Liver (tissue), 8 donors: ENCODE measurements at regions not wholly inside any gene's neighbourhood (a gene's known extent, or its start where the extent isn't known, plus 50 kb on each side); places are given as distances from the start of the nearest gene placed in this dataset.

Source experiments
- DNase-seq: peaks from one replicate; pipeline ENCODE4 v3.0.0-alpha.2; 2017; ENCODE audit warnings: low spot score
- H3K27ac ChIP-seq, 2 donors: one replicate each; pipeline ENCODE4 v1.7.0; 2013; ENCODE audit warnings: inconsistent platforms in 2 of 2, low read length in 2 of 2, control low read depth in 1 of 2, low read depth in 1 of 2, mild to moderate bottlenecking in 1 of 2
- H3K27me3 ChIP-seq, 4 donors: one replicate each; pipeline versions ENCODE4 v1.6.1 to v1.7.0; 2013; ENCODE audit warnings: low read length in 3 of 4, inconsistent platforms in 1 of 4, mild to moderate bottlenecking in 1 of 4, moderate library complexity in 1 of 4; ENCODE audit not compliant: control insufficient read depth in 4 of 4, insufficient read depth in 4 of 4
- H3K36me3 ChIP-seq, 4 donors: one replicate each; pipeline versions ENCODE4 v1.6.1 to v1.7.0; 2013; ENCODE audit warnings: low read length in 3 of 4, mild to moderate bottlenecking in 3 of 4, low read depth in 1 of 4, moderate library complexity in 1 of 4; ENCODE audit not compliant: control insufficient read depth in 4 of 4, insufficient read depth in 3 of 4
- H3K4me1 ChIP-seq, 4 donors: one replicate each; pipeline versions ENCODE4 v1.6.1 to v1.7.0; 2013; ENCODE audit warnings: low read length in 3 of 4, mild to moderate bottlenecking in 3 of 4, moderate library complexity in 1 of 4; ENCODE audit not compliant: control insufficient read depth in 4 of 4, insufficient read depth in 4 of 4
- H3K4me3 ChIP-seq, 3 donors: one replicate each; pipeline versions ENCODE4 v1.6.1 to v1.7.0; 2013; ENCODE audit warnings: low read length in 3 of 3, control low read depth in 1 of 3, low read depth in 1 of 3, mild to moderate bottlenecking in 1 of 3
- H3K9ac ChIP-seq, 2 donors: one replicate each; pipeline ENCODE4 v1.7.0; 2013; ENCODE audit warnings: low read length in 2 of 2, mild to moderate bottlenecking in 2 of 2, moderate library complexity in 2 of 2, control low read depth in 1 of 2, low read depth in 1 of 2
- H3K9me3 ChIP-seq, 4 donors: one replicate each; pipeline versions ENCODE4 v1.6.1 to v1.7.0; 2013; ENCODE audit warnings: low read length in 3 of 4; ENCODE audit not compliant: control insufficient read depth in 4 of 4
- EGR1 ChIP-seq, 2 donors: IDR thresholded peaks; 2 replicates each; pipeline ENCODE4 v1.6.1; 2016 to 2018; ENCODE audit warnings: antibody characterized with exemption in 2 of 2, low read depth in 2 of 2
- FOXA1 ChIP-seq: IDR thresholded peaks from 2 replicates; pipeline ENCODE4 v1.6.1; 2016; ENCODE audit warnings: antibody characterized with exemption
- FOXA2 ChIP-seq: IDR thresholded peaks from 2 replicates; pipeline ENCODE4 v1.6.1; 2016; ENCODE audit warnings: antibody characterized with exemption
- GABPA ChIP-seq, 2 donors: IDR thresholded peaks in 1 of 2; conservative IDR thresholded peaks in 1 of 2; 2 replicates each; pipeline ENCODE4 v1.6.1; 2016; ENCODE audit warnings: antibody characterized with exemption in 2 of 2, mild to moderate bottlenecking in 1 of 2, moderate library complexity in 1 of 2
- HNF4A ChIP-seq, 2 donors: conservative IDR thresholded peaks; 2 replicates each; pipeline ENCODE4 v1.6.1; 2016; ENCODE audit warnings: antibody characterized with exemption in 2 of 2, mild to moderate bottlenecking in 2 of 2
- HNF4G ChIP-seq: IDR thresholded peaks from 2 replicates; pipeline ENCODE4 v1.6.1; 2016; ENCODE audit warnings: antibody characterized with exemption
- JUND ChIP-seq, 2 donors: IDR thresholded peaks; 2 replicates each; pipeline ENCODE4 v1.6.1; 2016; ENCODE audit warnings: antibody characterized with exemption in 2 of 2
- NR2F2 ChIP-seq: IDR thresholded peaks from 2 replicates; pipeline ENCODE4 v1.6.1; 2016; ENCODE audit warnings: antibody characterized with exemption
- RAD21 ChIP-seq, 2 donors: IDR thresholded peaks; 2 replicates each; pipeline ENCODE4 v1.6.1; 2016; ENCODE audit warnings: antibody characterized with exemption in 2 of 2, mild to moderate bottlenecking in 2 of 2
- RXRA ChIP-seq, 2 donors: IDR thresholded peaks; 2 replicates each; pipeline ENCODE4 v1.6.1; 2017 to 2018; ENCODE audit warnings: antibody characterized with exemption in 2 of 2, mild to moderate bottlenecking in 1 of 2
- SP1 ChIP-seq: IDR thresholded peaks from 2 replicates; pipeline ENCODE4 v1.6.1; 2018; ENCODE audit warnings: antibody characterized with exemption, mild to moderate bottlenecking
- TAF1 ChIP-seq: conservative IDR thresholded peaks from 2 replicates; pipeline ENCODE4 v1.6.1; 2016; ENCODE audit warnings: antibody characterized with exemption, mild to moderate bottlenecking
- YY1 ChIP-seq: IDR thresholded peaks from 2 replicates; pipeline ENCODE4 v1.6.1; 2016; ENCODE audit warnings: antibody characterized with exemption, mild to moderate bottlenecking
- WGBS: extraction: QIAGEN DNeasy Blood & Tissue Kit; methylation state at CpG from one replicate; pipeline ENCODE4 v1.1.7; 2013; 5-methylcytosine and 5-hydroxymethylcytosine counted together
- TF ChIP-seq, protein P1 (sequence below): IDR thresholded peaks from 2 replicates; pipeline ENCODE4 v1.6.1; 2016; ENCODE audit warnings: antibody characterized with exemption
- TF ChIP-seq, protein P2 (sequence below): fragments of 150-350 bp; IDR thresholded peaks from 2 replicates; pipeline ENCODE4 v1.5.1; 2017; ENCODE audit warnings: improper control_type of control experiment, low read depth, low read length; ENCODE audit not compliant: missing input control
- TF ChIP-seq, protein P3 (sequence below): IDR thresholded peaks from 2 replicates; pipeline ENCODE4 v1.6.1; 2016; ENCODE audit warnings: antibody characterized with exemption, mild to moderate bottlenecking
- TF ChIP-seq, protein P4 (sequence below): IDR thresholded peaks from 2 replicates; pipeline ENCODE4 v1.6.1; 2016; ENCODE audit warnings: antibody characterized with exemption
- TF ChIP-seq, protein P5 (sequence below): IDR thresholded peaks from 2 replicates; pipeline ENCODE4 v1.6.1; 2016; ENCODE audit warnings: antibody characterized with exemption
- donor health status: healthy.
- donor health status: healthy.
- donor health status: healthy.
- donor health status: healthy.
- donor health status: healthy.

DNA sequence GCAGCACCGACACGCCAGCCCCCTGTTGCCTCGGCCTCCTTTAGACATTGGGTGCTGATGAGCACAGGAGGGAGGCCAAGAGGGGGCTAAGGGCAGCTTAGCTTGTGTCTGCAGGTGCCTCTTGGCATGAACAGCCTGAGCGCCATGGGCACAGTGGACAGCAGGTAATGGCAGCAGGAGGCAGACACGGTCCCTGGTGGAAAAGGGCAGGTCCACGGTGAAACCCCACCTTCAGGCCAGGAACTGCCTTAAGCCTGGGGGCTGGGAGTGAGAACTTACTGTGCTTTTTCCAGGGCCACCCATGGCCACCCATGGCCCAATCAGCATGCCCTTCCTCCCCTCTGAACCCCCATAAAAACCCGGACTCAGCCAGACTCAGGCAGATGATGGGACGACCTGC, 633.4 kb upstream of the TMEFF2 start:
- Histone ChIP-seq H3K4me3 (no peak overlapping the region), H3K9ac (no peak overlapping the region), H3K9me3 (no peaks in the 10 kb centered on the region), H3K27ac (no peak overlapping the region), H3K27me3 (no peaks in the 10 kb centered on the region), H3K4me1 (no peaks in the 10 kb centered on the region), H3K36me3 (no peaks in the 10 kb centered on the region)
- WGBS, result 91% methylated on average over 8 of the region's 8 CpGs
- no peak for DNase-seq
- TF ChIP-seq RXRA (IDR thresholded peaks at IDR 0.05) (no peak), NR2F2 (no peak), RAD21 (IDR thresholded peaks at IDR 0.05) (no peak), HNF4A (conservative IDR thresholded peaks at IDR 0.05) (no peak), EGR1 (IDR thresholded peaks at IDR 0.05; ENCODE audit: low read depth in 2 of 2) (no peak), TAF1 (no peak), SP1 (no peak), JUND (IDR thresholded peaks at IDR 0.05) (no peak), GABPA (IDR thresholded peaks at IDR 0.05 in 1 of 2, conservative IDR thresholded peaks at IDR 0.05 in 1 of 2) (no peak), FOXA1 (no peak), YY1 (no peak), HNF4G (no peak), FOXA2 (no peak)
- TF ChIP-seq, protein P1, sequence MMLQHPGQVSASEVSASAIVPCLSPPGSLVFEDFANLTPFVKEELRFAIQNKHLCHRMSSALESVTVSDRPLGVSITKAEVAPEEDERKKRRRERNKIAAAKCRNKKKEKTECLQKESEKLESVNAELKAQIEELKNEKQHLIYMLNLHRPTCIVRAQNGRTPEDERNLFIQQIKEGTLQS, result no peak
- TF ChIP-seq, protein P2, sequence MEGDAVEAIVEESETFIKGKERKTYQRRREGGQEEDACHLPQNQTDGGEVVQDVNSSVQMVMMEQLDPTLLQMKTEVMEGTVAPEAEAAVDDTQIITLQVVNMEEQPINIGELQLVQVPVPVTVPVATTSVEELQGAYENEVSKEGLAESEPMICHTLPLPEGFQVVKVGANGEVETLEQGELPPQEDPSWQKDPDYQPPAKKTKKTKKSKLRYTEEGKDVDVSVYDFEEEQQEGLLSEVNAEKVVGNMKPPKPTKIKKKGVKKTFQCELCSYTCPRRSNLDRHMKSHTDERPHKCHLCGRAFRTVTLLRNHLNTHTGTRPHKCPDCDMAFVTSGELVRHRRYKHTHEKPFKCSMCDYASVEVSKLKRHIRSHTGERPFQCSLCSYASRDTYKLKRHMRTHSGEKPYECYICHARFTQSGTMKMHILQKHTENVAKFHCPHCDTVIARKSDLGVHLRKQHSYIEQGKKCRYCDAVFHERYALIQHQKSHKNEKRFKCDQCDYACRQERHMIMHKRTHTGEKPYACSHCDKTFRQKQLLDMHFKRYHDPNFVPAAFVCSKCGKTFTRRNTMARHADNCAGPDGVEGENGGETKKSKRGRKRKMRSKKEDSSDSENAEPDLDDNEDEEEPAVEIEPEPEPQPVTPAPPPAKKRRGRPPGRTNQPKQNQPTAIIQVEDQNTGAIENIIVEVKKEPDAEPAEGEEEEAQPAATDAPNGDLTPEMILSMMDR, result no peak
- TF ChIP-seq, protein P3, sequence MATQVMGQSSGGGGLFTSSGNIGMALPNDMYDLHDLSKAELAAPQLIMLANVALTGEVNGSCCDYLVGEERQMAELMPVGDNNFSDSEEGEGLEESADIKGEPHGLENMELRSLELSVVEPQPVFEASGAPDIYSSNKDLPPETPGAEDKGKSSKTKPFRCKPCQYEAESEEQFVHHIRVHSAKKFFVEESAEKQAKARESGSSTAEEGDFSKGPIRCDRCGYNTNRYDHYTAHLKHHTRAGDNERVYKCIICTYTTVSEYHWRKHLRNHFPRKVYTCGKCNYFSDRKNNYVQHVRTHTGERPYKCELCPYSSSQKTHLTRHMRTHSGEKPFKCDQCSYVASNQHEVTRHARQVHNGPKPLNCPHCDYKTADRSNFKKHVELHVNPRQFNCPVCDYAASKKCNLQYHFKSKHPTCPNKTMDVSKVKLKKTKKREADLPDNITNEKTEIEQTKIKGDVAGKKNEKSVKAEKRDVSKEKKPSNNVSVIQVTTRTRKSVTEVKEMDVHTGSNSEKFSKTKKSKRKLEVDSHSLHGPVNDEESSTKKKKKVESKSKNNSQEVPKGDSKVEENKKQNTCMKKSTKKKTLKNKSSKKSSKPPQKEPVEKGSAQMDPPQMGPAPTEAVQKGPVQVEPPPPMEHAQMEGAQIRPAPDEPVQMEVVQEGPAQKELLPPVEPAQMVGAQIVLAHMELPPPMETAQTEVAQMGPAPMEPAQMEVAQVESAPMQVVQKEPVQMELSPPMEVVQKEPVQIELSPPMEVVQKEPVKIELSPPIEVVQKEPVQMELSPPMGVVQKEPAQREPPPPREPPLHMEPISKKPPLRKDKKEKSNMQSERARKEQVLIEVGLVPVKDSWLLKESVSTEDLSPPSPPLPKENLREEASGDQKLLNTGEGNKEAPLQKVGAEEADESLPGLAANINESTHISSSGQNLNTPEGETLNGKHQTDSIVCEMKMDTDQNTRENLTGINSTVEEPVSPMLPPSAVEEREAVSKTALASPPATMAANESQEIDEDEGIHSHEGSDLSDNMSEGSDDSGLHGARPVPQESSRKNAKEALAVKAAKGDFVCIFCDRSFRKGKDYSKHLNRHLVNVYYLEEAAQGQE, result no peak
- TF ChIP-seq, protein P4, sequence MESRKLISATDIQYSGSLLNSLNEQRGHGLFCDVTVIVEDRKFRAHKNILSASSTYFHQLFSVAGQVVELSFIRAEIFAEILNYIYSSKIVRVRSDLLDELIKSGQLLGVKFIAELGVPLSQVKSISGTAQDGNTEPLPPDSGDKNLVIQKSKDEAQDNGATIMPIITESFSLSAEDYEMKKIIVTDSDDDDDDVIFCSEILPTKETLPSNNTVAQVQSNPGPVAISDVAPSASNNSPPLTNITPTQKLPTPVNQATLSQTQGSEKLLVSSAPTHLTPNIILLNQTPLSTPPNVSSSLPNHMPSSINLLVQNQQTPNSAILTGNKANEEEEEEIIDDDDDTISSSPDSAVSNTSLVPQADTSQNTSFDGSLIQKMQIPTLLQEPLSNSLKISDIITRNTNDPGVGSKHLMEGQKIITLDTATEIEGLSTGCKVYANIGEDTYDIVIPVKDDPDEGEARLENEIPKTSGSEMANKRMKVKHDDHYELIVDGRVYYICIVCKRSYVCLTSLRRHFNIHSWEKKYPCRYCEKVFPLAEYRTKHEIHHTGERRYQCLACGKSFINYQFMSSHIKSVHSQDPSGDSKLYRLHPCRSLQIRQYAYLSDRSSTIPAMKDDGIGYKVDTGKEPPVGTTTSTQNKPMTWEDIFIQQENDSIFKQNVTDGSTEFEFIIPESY, result no peak
- TF ChIP-seq, protein P5, sequence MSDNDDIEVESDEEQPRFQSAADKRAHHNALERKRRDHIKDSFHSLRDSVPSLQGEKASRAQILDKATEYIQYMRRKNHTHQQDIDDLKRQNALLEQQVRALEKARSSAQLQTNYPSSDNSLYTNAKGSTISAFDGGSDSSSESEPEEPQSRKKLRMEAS, result no peak
